GM23338 (cell line): ENCODE measurements at regions not wholly inside any gene's neighbourhood (a gene's known extent, or its start where the extent isn't known, plus 50 kb on each side); places are given as distances from the start of the nearest gene placed in this dataset.

Experiments used
- ATAC-seq: fragments of 200-7000 bp; cut with Tn5 transposase; 3 replicates; pipeline ENCODE4 v1.9.1; 2020
- DNase-seq: peaks from one replicate; pipeline ENCODE4 v3.0.0-alpha.2; 2015; ENCODE audit warnings: low spot score
- H2AFZ ChIP-seq: fragments of 200-600 bp; sonication (generic); 2 replicates; pipeline ENCODE4 v1.8.0; 2016; ENCODE audit warnings: antibody characterized with exemption, mild to moderate bottlenecking, moderate library complexity
- H3F3A ChIP-seq: fragments of 200-600 bp; sonication (generic); replicated peaks from 2 replicates; pipeline ENCODE4 v1.8.0; 2017; ENCODE audit warnings: antibody characterized with exemption, mixed run types, low read depth
- H3K27ac ChIP-seq: fragments of 200-600 bp; sonication (generic); 2 replicates; pipeline ENCODE4 v1.6.1; 2016; ENCODE audit warnings: low read depth
- H3K27me3 ChIP-seq: fragments of 200-600 bp; sonication (generic); 2 replicates; pipeline ENCODE4 v1.8.0; 2016; ENCODE audit warnings: mild to moderate bottlenecking, mixed run types, moderate library complexity; ENCODE audit not compliant: insufficient read depth
- H3K36me3 ChIP-seq: fragments of 200-600 bp; sonication (generic); 2 replicates; pipeline ENCODE4 v1.8.0; 2016; ENCODE audit warnings: mild to moderate bottlenecking; ENCODE audit not compliant: insufficient read depth
- H3K4me1 ChIP-seq: fragments of 200-600 bp; sonication (generic); 2 replicates; pipeline ENCODE4 v1.8.0; 2016; ENCODE audit warnings: mild to moderate bottlenecking, moderate library complexity; ENCODE audit not compliant: insufficient read depth
- H3K4me2 ChIP-seq: fragments of 200-600 bp; sonication (generic); 2 replicates; pipeline ENCODE4 v1.7.1; 2017; ENCODE audit warnings: mixed run types
- H3K4me3 ChIP-seq: fragments of 200-600 bp; sonication (generic); 2 replicates; pipeline ENCODE4 v1.6.1; 2016; ENCODE audit warnings: mixed run types
- H3K79me2 ChIP-seq: fragments of 200-600 bp; sonication (generic); replicated peaks from 2 replicates; pipeline ENCODE4 v1.8.0; 2017; ENCODE audit warnings: mild to moderate bottlenecking; ENCODE audit not compliant: insufficient read depth
- H3K9me2 ChIP-seq: fragments of 200-600 bp; sonication (generic); 2 replicates; pipeline ENCODE4 v1.8.0; 2017; ENCODE audit not compliant: insufficient read depth
- H4K20me1 ChIP-seq: fragments of 200-600 bp; sonication (generic); replicated peaks from 2 replicates; pipeline ENCODE4 v1.8.0; 2017; ENCODE audit warnings: mild to moderate bottlenecking; ENCODE audit not compliant: insufficient read depth
- H3K27ac Mint-ChIP-seq: 2 replicates; pipeline ENCODE4 v1.8.0; 2020; ENCODE audit warnings: inconsistent platforms, mild to moderate bottlenecking, moderate library complexity, mixed read lengths
- H3K27me3 Mint-ChIP-seq: 3 replicates; pipeline ENCODE4 v1.8.0; 2022; ENCODE audit warnings: low read depth, mild to moderate bottlenecking, moderate library complexity, mixed read lengths, inconsistent platforms; ENCODE audit not compliant: insufficient read depth, poor library complexity
- H3K36me3 Mint-ChIP-seq: 3 replicates; pipeline ENCODE4 v1.8.0; 2021; ENCODE audit warnings: low read depth, mild to moderate bottlenecking, inconsistent platforms, moderate library complexity, mixed read lengths
- H3K4me1 Mint-ChIP-seq: 3 replicates; pipeline ENCODE4 v1.8.0; 2020; ENCODE audit warnings: mild to moderate bottlenecking, inconsistent platforms, mixed read lengths
- H3K4me3 Mint-ChIP-seq: 3 replicates; pipeline ENCODE4 v1.8.0; 2021; ENCODE audit warnings: moderate library complexity, mild to moderate bottlenecking, inconsistent platforms, mixed read lengths
- H3K9me3 Mint-ChIP-seq: 3 replicates; pipeline ENCODE4 v1.8.0; 2020; ENCODE audit warnings: moderate library complexity, mild to moderate bottlenecking, inconsistent platforms, mixed read lengths
- CTCF ChIP-seq, 2 experiments: fragments of 200-600 bp in 1 of 2; sonication (generic) in 1 of 2; conservative IDR thresholded peaks; 2 replicates each; pipeline versions ENCODE4 v1.5.1 to v1.6.1; 2016 to 2017; ENCODE audit warnings: antibody characterized with exemption in 2 of 2, low read depth in 2 of 2, mild to moderate bottlenecking in 2 of 2, moderate library complexity in 1 of 2
- ETS1 ChIP-seq: IDR thresholded peaks from 2 replicates; pipeline ENCODE4 v1.6.1; 2016; ENCODE audit warnings: antibody characterized with exemption
- EZH2phosphoT487 ChIP-seq: fragments of 200-600 bp; sonication (generic); IDR thresholded peaks from one replicate; pipeline ENCODE4 v1.8.1; 2018; ENCODE audit warnings: antibody characterized with exemption; ENCODE audit not compliant: unreplicated experiment
- POLR2AphosphoS5 ChIP-seq: IDR thresholded peaks from 2 replicates; pipeline ENCODE4 v1.6.1; 2016; ENCODE audit warnings: antibody characterized with exemption, low read depth
- REST ChIP-seq: IDR thresholded peaks from one replicate; pipeline ENCODE4 v1.6.1; 2018; ENCODE audit warnings: antibody characterized with exemption; ENCODE audit not compliant: unreplicated experiment
- STAT1 ChIP-seq: IDR thresholded peaks from one replicate; pipeline ENCODE4 v1.6.1; 2016; ENCODE audit warnings: antibody characterized with exemption; ENCODE audit not compliant: unreplicated experiment
- ZNF114 ChIP-seq: fragments of 250-450 bp; sonication (Bioruptor Pico); IDR thresholded peaks from 2 replicates; pipeline ENCODE4 v1.5.0; 2020; ENCODE audit warnings: mild to moderate bottlenecking, moderate library complexity
- ZNF331 ChIP-seq: fragments of 250-450 bp; sonication (Bioruptor Pico); IDR thresholded peaks from 2 replicates; pipeline ENCODE4 v1.5.0; 2020; ENCODE audit warnings: low read depth, mild to moderate bottlenecking, moderate library complexity

- no peak for TF ChIP-seq CTCF (conservative IDR thresholded peaks at IDR 0.05; ENCODE audit: low read depth in 2 of 2)
- no peak for TF ChIP-seq REST
- TF ChIP-seq ZNF114 (CRISPR knock-in tag), result no peak
- no peak for TF ChIP-seq ETS1
- TF ChIP-seq EZH2phosphoT487, result no peak
Measured at GRCh38 chr7:130823060-130823459, 89.1 kb upstream of the KLF14 start (continued).

DNA sequence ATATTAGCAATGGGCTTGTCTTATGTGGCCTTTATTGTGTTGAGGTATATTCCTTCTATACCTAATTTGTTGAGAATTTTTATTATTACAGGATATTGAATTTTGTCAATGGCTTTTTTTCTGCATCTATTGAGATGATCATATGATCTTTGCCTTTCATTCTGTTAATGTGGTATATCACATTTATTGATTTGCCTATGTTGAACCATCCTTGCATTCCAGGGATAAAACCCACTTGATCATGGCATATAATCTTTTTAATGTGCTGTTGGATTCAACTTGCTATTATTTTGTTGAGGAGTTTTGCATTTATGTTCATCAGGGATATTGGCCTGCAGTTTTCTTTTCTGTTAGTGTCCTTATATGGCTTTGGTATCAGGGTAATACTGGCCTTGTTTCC lies 91.8 kb upstream of the KLF14 start:
- Histone ChIP-seq H3K4me2 (no peak overlapping the region), H3F3A (no peaks in the 10 kb centered on the region), H3K36me3 (no peaks in the 10 kb centered on the region; the same call in 1 of the 2 replicates), H4K20me1 (no peaks in the 10 kb centered on the region), H3K9me2 (no peaks in the 10 kb centered on the region), H3K79me2 (no peaks in the 10 kb centered on the region), H3K27ac (no peak overlapping the region), H3K4me1 (no peaks in the 10 kb centered on the region), H2AFZ (no peak overlapping the region), H3K27me3 (no peaks in the 10 kb centered on the region), H3K4me3 (no peak overlapping the region)
- no peaks in the 10 kb centered on the region for H3K4me1 Mint-ChIP-seq
- DNase-seq, result no peak
- no peaks in the 10 kb centered on the region for H3K27me3 Mint-ChIP-seq
- H3K4me3 Mint-ChIP-seq, result no peak overlapping the region
- no peak overlapping the region for H3K27ac Mint-ChIP-seq
- ATAC-seq, result no peak
- H3K9me3 Mint-ChIP-seq, result peaks cover 16% of the 10 kb centered on the region; the same call in 2 of the 3 replicates
- H3K36me3 Mint-ChIP-seq, result no peaks in the 10 kb centered on the region; the same call in 2 of the 3 replicates
- TF ChIP-seq ZNF114 (CRISPR knock-in tag) (no peak), POLR2AphosphoS5 (no peak), ZNF331 (CRISPR knock-in tag) (no peak), STAT1 (no peak)
